Retina (tissue), 1 donor: ENCODE measurements at regions not wholly inside any gene's neighbourhood (a gene's known extent, or its start where the extent isn't known, plus 50 kb on each side); places are given as distances from the start of the nearest gene placed in this dataset.
"Not testable (repeated sequence)": the region's sequence is repeated elsewhere in the genome, so short reads cannot be mapped to it uniquely, and the experiment has no call there.

Source experiments
- DNase-seq: peaks from one replicate; pipeline ENCODE4 v3.0.0-alpha.2; 2016

- DNase-seq = no peak
These were observed 123.1 kb downstream of the SOCS6 start for GRCh38 chr18:70411876-70412435.

GRCh38 chr18:70411307-70411706 is 122.5 kb downstream of the SOCS6 start:
- DNase-seq = no peak

GRCh38 chr18:70405052-70405451 is 116.2 kb downstream of the SOCS6 start:
- DNase-seq = no peak

GRCh38 chr18:70400476-70400875 is 111.6 kb downstream of the SOCS6 start:
- DNase-seq = no peak

GRCh38 chr18:70398076-70398475 is 109.2 kb downstream of the SOCS6 start:
- no peak for DNase-seq

GRCh38 chr18:70397259-70397925 is 108.5 kb downstream of the SOCS6 start:
- DNase-seq = no peak

- not testable (repeated sequence) for DNase-seq
These were observed 106.9 kb downstream of the SOCS6 start for GRCh38 chr18:70395771-70396170.

GRCh38 chr18:70394672-70395071 is 105.8 kb downstream of the SOCS6 start:
- no peak for DNase-seq

- no peak for DNase-seq
These were observed 101.7 kb downstream of the SOCS6 start for GRCh38 chr18:70390371-70391090.

GRCh38 chr18:70389036-70389435 is 100.2 kb downstream of the SOCS6 start:
- not testable (repeated sequence) for DNase-seq

GRCh38 chr18:70387027-70387426 is 98.2 kb downstream of the SOCS6 start:
- DNase-seq = no peak

GRCh38 chr18:70386582-70386981 is 97.7 kb downstream of the SOCS6 start:
- peak; percentile 20 for DNase-seq

- no peak for DNase-seq
These were observed 96.6 kb downstream of the SOCS6 start for GRCh38 chr18:70385474-70385873.

GRCh38 chr18:70384181-70384790 is 95.4 kb downstream of the SOCS6 start:
- DNase-seq = no peak

GRCh38 chr18:70382992-70383717 is 94.3 kb downstream of the SOCS6 start:
- DNase-seq = no peak

GRCh38 chr18:70382017-70382416 is 93.2 kb downstream of the SOCS6 start:
- DNase-seq = no peak

GRCh38 chr18:70380915-70381896 is 92.4 kb downstream of the SOCS6 start:
- DNase-seq = peak; percentile 30
